HG02885 (cell line): ENCODE measurements at regions not wholly inside any gene's neighbourhood (a gene's known extent, or its start where the extent isn't known, plus 50 kb on each side); places are given as distances from the start of the nearest gene placed in this dataset.

ENCODE experiments used
- ATAC-seq: cut with Tn5 transposase; IDR thresholded peaks from one replicate; pipeline ENCODE4 v1.9.1; 2021; ENCODE audit warnings: mild to moderate bottlenecking; ENCODE audit not compliant: unreplicated experiment, poor library complexity

DNA sequence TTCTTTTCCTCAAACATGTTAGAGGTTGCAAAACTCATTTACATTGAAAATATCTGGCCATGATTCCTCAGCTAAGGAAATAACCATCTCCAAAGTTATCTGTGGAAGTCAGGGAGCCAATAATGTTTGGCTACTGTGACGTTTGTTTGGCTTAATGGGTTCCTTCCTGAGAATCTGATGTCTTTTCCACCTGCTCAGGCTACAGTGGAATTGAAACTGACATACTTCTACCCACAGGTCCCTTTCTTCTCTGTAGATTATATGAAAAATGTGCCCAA lies 221.1 kb upstream of the XYLT1 start:
- no peak for ATAC-seq

- no peak for ATAC-seq
Measured at GRCh38 chr16:17691106-17691898, 220.5 kb upstream of the XYLT1 start.

GRCh38 chr16:17685447-17685846 lies 214.7 kb upstream of the XYLT1 start:
- ATAC-seq: no peak

DNA sequence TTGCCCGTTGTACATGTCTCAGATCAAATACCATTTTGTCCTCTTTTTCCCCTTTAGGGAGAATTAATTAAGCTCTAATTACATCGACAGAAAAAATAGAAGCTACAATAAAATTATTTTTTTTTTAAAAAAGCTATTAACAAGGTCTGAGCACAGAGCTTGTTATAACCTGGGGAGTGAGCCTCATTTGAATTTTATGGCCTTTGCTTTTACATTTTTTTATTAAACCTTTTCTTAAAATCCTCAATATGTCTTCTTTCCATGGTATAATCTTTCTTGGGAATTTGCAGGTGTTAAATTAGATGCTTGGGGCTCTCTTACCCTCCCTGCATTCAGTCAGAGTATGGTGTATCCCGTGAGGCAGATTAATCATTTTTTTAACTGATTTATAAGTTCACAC lies 212.5 kb upstream of the XYLT1 start:
- ATAC-seq: no peak

DNA sequence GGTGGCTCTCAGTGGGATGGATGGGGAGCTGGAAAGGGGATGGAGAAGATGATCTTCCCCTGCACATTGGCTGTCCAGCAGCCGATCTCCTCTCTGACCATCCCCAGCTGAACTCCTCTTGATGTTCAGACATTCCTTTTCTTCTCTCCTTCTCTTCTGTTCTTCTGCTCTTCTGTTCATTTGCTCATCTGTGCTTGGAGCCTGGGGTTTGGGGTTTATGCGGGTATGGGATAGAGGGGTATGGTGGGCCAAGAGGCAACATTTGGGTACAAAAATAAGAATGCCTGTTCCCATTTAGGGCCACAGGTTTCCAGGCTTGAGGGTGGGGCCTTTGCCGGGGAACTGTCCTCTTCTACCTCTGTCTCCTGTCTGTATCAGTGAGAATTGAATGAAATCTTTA lies 205.4 kb upstream of the XYLT1 start:
- no peak for ATAC-seq

GRCh38 chr16:17668386-17668785 lies 197.6 kb upstream of the XYLT1 start:
- no peak for ATAC-seq

DNA sequence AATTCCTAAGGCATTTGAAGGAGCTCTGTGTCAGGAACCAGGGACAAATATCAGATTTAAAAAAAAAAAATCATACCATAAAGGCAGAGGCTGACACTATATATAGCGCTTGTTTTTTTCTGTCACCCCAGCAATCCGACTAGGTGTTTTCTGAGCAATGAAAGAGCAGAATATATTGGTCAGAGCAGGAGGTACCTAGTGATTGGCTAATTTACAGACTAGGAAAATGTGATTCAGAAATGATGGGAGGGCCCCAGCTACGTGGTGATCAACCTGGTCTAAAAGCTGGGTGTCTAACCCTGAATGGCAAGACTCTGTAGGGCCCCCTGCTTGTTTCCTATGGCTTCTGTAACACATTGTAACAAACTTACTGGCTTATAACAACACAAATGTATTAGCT lies 195.5 kb upstream of the XYLT1 start:
- ATAC-seq: no peak

DNA sequence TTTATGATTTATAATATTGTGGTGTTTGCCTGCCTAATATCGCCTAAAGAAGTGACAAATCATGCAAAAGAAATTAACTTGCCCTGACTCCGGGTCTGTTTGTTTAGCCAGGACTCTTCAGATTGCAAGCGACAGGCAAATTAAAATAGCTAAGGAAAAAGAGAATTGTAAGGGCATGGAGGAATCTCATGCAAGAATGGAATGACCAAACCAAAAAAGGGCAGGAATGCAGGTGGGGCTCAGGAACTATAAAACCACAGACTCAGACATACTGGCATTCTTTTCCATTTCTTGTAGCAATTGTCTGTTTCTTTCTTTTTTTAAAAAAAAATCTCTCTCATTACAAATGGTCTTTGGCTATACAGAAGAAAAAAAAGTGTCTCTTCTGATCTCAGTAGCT lies 188.1 kb upstream of the XYLT1 start:
- ATAC-seq: no peak

DNA sequence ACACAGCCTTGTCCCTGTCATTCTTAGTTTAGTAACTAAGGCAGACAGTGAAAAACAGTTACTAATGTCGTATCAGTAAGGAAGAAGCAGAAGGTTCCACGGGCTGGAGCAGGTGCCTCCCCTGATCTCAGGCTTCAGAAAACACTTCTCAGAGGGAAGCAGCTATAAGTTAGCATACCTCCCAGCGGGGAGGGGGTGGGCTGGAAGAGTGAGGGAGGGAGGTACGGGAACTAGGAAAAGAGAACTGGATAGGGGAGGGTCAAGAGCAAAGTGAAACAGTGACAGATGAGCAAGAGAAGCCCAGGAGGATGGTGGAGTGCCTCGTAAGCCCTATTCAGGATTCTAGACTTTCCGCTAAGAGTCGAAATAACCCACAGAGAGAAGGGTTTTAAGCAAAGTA lies 186.3 kb upstream of the XYLT1 start:
- no peak for ATAC-seq

- no peak for ATAC-seq
Measured at GRCh38 chr16:17654571-17654970, 183.8 kb upstream of the XYLT1 start.

GRCh38 chr16:17654142-17654541 lies 183.4 kb upstream of the XYLT1 start:
- ATAC-seq: no peak

- no peak for ATAC-seq
Measured at GRCh38 chr16:17647879-17648872, 177.4 kb upstream of the XYLT1 start.

DNA sequence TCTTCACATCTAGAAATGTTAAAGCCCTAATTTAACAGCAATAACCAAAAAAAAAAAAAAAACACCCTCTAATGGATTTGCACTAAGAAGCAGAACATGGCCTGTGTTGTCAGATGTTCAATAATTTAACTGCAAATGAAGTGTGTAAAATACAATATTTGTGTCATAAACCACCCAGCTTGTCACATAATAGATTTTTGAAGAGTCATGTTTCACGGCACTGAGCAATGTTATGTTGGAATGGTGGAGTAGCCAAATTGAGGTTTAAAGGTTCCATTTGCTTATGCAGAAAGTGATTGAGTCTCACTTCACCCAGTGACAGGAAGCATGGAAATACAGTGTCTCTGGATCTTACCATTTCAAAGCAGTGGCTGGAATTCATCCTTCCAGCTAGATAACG lies 173.2 kb upstream of the XYLT1 start:
- ATAC-seq: no peak

- no peak for ATAC-seq
Measured at GRCh38 chr16:17641990-17642389, 171.2 kb upstream of the XYLT1 start.

DNA sequence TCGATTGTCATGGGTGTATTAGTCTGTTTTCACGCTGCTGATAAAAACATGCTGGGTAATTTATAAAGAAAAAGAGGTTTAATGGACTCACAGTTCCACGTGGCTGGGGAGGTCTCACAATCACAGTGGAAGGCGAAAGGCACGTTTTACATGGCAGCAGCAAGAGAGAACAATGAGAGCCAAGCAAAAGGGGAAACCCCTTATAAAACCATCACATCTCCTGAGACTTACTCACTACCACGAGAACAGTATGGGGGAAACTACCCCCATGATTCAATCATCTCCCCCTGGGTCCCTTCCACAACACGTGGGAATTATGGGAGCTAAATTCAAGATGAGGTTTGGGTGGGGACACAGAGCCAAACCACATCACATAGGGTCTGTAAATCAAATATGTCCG lies 167.4 kb upstream of the XYLT1 start:
- no peak for ATAC-seq

GRCh38 chr16:17635183-17635582 lies 164.4 kb upstream of the XYLT1 start:
- ATAC-seq: no peak

DNA sequence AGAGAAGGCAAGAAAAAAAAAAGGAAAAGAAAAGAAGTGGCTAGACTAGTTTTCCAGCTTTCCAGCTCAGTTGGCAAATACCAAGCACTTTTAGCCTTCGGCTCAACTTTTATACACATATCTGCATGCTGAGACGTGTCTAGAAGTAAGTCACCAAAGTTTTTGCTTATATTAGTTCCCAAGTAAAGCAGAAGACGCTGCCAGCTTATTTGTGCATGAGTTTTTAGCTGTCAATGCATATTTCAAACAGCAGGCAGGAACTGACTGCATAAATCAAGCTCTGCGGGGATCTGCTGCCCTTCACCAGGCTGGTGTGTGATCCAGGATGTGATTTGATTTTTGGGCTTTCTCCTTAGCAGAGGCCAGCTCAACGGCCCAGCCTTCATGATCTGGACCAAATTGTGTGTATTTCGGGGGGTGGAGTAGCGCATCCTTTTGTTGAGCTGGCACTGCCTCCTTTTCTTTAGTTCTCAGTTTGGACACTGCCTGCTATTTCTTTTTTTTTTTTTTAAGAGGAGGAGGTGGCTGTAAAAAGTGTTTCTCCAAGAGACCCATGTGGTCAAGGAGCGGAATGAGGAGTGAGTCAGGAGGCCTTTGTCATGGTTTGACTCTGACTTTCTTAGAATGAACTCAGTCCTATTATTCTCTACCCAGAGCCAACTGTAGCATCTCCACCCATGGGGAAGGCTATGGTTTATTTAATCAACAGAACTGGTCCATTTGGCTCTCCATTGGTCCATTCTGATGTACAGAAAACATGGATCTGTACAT lies 162.6 kb upstream of the XYLT1 start:
- ATAC-seq: no peak

DNA sequence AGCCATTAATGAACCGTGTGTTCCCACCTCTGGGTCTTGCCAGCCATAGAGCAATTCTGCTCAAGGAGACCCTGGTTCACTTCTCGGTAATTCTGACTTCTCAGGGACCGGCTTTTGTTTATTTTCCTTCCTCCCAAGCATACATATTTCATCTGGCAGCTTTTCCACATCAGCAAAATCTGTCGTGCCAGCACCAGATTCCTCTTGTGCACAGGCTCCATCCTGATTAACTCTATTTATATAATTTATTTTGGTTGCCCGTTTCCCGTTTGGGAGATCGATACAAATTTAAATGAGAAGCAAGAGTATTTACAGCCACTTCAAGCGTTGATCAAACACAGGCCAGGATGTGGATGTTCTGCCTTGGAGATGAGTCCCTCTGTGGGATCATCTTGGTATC lies 161.9 kb upstream of the XYLT1 start:
- no peak for ATAC-seq

- ATAC-seq: no peak
Measured at GRCh38 chr16:17629936-17630335, 159.2 kb upstream of the XYLT1 start.

DNA sequence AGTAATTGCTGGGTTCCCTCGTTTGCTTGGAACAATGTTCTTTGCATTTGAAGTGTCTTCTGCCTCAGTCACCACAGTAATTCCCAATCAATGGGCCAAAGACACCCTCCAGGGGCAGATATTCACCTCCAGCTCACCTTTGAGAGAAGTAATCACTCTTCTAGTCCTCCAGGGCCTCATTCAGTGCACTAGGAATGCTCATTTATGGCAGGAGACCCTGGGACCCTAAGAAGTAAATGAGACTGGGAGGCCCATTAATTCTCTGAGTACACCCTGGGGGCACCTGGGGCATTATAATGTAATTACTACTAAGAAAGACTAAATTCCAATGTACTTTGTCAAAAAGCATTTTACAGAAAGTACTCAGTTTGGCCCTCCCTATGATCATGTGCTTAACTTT lies 158.2 kb upstream of the XYLT1 start:
- ATAC-seq: no peak

DNA sequence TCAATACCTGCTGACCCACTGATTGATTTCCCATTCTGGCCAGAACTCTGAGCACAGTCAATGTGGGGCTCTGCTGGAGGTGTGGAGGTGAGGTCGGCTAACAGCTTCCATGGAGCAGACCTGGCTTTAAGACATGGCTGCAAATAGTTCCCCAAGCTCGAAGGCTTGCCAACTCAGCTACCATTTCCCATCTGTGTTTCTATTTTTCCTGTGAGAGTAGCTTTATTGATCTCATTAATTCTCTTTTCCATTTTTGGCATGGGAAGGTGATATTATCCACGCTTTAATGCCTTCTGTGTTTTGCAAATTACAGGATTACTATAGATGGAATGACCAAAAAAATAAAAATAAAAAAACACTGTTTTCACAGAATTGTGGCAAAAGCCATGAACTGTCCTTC lies 151.6 kb upstream of the XYLT1 start:
- no peak for ATAC-seq
